D721Med (cell line): ENCODE measurements at regions not wholly inside any gene's neighbourhood (a gene's known extent, or its start where the extent isn't known, plus 50 kb on each side); places are given as distances from the start of the nearest gene placed in this dataset.
A peak's percentile ranks its signal among the peaks of the same experiment; 100 is the strongest.
"Not testable (repeated sequence)": the region's sequence is repeated elsewhere in the genome, so short reads cannot be mapped to it uniquely, and the experiment has no call there.

ENCODE experiments used
- DNase-seq: peaks from one replicate; pipeline ENCODE4 v3.0.0; 2011; ENCODE audit warnings: low spot score; ENCODE audit not compliant: insufficient read length
- FAIRE-seq: peaks from 2 replicates; lab custom pipeline; 2011; peaks lifted over from hg19 to GRCh38; lab: Jason Lieb, UNC
- TF ChIP-seq, protein P1 (sequence below): IDR thresholded peaks from 2 replicates; pipeline ENCODE4 v1.5.1; 2012; ENCODE audit warnings: mild to moderate bottlenecking, control low read depth; ENCODE audit not compliant: insufficient read depth; ENCODE audit errors: missing control alignments

GRCh38 chr9:103188781-103189350 is 193.7 kb downstream of the CYLC2 start:
- DNase-seq = no peak
- FAIRE-seq = no peak
- TF ChIP-seq, protein P1, sequence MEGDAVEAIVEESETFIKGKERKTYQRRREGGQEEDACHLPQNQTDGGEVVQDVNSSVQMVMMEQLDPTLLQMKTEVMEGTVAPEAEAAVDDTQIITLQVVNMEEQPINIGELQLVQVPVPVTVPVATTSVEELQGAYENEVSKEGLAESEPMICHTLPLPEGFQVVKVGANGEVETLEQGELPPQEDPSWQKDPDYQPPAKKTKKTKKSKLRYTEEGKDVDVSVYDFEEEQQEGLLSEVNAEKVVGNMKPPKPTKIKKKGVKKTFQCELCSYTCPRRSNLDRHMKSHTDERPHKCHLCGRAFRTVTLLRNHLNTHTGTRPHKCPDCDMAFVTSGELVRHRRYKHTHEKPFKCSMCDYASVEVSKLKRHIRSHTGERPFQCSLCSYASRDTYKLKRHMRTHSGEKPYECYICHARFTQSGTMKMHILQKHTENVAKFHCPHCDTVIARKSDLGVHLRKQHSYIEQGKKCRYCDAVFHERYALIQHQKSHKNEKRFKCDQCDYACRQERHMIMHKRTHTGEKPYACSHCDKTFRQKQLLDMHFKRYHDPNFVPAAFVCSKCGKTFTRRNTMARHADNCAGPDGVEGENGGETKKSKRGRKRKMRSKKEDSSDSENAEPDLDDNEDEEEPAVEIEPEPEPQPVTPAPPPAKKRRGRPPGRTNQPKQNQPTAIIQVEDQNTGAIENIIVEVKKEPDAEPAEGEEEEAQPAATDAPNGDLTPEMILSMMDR = no peak

- DNase-seq (no peak), FAIRE-seq (no peak)
- TF ChIP-seq, protein P1 = no peak
Measured at GRCh38 chr9:103193992-103194391, 198.9 kb downstream of the CYLC2 start.

DNA sequence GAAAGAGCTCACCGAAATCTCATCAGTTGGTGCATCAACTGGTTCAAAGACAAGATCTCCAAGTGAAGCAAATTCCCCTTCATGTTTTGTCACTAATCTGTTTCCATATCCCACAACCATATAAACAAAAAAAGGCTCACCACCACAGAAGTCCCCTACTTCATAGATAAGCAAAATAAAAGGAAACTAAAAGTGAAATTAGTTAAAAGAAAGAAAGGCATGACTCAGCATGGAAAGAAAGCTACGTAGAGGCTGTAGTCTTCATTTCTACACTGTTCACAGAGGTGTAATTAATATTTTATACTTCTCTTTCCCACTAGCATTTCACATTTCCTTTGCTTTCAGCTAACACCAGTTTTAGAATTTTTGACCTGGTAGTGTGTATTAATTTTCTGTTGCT is 208.0 kb downstream of the CYLC2 start:
- no peak for DNase-seq

DNA sequence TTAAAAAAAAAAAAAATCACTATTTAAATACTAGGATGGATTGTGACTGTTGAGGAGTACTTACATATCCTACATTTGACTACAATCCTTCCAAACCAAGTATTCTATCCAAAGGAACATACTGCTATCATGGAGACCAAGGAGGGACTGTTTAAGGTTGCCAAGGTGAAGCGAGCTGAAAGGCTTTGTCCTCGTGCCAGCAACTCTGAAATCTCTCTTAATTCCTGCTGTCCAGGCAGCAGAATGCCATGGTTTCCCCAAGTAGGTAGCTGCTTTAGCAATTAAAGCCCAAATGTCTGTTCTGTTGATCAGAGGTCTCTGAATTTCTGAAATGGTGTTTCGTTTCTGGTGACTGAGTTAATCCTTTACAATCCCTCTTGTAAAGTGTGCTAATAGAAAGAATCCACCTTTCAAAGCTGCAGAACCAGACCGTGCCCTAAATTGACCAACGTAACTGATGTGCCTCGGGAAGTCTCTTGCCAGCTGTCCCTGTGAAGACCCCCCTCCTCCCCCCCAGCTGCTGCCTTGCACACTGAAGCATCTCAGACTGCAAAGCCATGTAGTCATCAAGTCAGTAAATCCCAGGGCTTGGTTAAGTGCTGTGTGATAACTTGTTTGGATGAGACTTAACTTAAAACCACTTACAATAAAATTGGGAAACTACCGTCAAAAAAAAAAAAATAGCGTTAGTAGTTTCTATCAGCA is 210.9 kb downstream of the CYLC2 start:
- not testable (repeated sequence) for DNase-seq
- FAIRE-seq = peak; percentile 89

More for the DNA sequence above, 208.0 kb downstream of the CYLC2 start:
- TF ChIP-seq, protein P1 = no peak
- no peak for FAIRE-seq

GRCh38 chr9:103210607-103211006 is 215.5 kb downstream of the CYLC2 start:
- DNase-seq (no peak), FAIRE-seq (no peak)
- TF ChIP-seq, protein P1 = no peak

GRCh38 chr9:103215197-103215596 is 220.1 kb downstream of the CYLC2 start:
- DNase-seq = no peak
- FAIRE-seq = no peak
- TF ChIP-seq, protein P1 = no peak

GRCh38 chr9:103225702-103226646 is 230.8 kb downstream of the CYLC2 start:
- DNase-seq = no peak
- TF ChIP-seq, protein P1 = no peak
- no peak for FAIRE-seq
